PC-3 (cell line): ENCODE measurements at regions not wholly inside any gene's neighbourhood (a gene's known extent, or its start where the extent isn't known, plus 50 kb on each side); places are given as distances from the start of the nearest gene placed in this dataset.

Experiments used
- EZH2 ChIP-seq: fragments of 300-600 bp; sonication (generic); IDR thresholded peaks from one replicate; pipeline ENCODE4 v1.6.1; 2017; ENCODE audit warnings: antibody characterized with exemption, mild to moderate bottlenecking, low read length; ENCODE audit not compliant: unreplicated experiment
- TF ChIP-seq, protein P1 (sequence below): fragments of 300-600 bp; sonication (generic); conservative IDR thresholded peaks from 2 replicates; pipeline ENCODE4 v1.5.1; 2017; ENCODE audit warnings: antibody characterized with exemption, low read depth, mild to moderate bottlenecking, low read length

DNA sequence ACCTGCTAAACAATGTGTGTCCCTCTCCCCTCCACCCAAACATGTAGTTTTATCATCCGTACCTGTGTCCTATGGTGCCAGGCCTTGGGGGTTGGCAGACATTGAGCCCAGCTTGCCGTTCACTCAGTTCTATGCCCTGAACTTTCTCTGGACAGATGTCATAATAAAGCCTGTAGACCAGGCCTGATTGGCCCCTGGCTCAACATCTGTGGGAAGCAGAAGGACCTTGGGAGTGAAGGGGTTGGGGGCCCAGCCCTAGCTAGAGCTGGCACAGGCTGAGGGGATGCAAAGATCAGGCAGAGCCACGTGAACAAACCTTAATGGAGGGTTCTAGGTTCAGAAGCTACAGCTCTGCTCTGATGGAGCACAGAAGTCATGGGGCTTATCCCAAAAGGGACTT lies 600.6 kb downstream of the BUD13 start:
- TF ChIP-seq, protein P1, sequence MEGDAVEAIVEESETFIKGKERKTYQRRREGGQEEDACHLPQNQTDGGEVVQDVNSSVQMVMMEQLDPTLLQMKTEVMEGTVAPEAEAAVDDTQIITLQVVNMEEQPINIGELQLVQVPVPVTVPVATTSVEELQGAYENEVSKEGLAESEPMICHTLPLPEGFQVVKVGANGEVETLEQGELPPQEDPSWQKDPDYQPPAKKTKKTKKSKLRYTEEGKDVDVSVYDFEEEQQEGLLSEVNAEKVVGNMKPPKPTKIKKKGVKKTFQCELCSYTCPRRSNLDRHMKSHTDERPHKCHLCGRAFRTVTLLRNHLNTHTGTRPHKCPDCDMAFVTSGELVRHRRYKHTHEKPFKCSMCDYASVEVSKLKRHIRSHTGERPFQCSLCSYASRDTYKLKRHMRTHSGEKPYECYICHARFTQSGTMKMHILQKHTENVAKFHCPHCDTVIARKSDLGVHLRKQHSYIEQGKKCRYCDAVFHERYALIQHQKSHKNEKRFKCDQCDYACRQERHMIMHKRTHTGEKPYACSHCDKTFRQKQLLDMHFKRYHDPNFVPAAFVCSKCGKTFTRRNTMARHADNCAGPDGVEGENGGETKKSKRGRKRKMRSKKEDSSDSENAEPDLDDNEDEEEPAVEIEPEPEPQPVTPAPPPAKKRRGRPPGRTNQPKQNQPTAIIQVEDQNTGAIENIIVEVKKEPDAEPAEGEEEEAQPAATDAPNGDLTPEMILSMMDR = no peak
- no peak for TF ChIP-seq EZH2
